B cell (primary cell): ENCODE measurements at regions not wholly inside any gene's neighbourhood (a gene's known extent, or its start where the extent isn't known, plus 50 kb on each side); places are given as distances from the start of the nearest gene placed in this dataset.
"Not testable (repeated sequence)": the region's sequence is repeated elsewhere in the genome, so short reads cannot be mapped to it uniquely, and the experiment has no call there.

Source experiments
- ATAC-seq: fragments of 200-7000 bp; cut with Tn5 transposase; one replicate; pipeline ENCODE4 v1.10.0; 2021; ENCODE audit warnings: low read depth, mild to moderate bottlenecking, moderate number of reproducible peaks, moderate library complexity
- CTCF ChIA-PET: fragments of 350-600 bp; sonication (Branson Sonifier 250); formaldehyde crosslinking; loops from one replicate; lab custom pipeline; 2021; ENCODE audit warnings: antibody characterized with exemption, inconsistent platforms; lab: Charles Lee
- POLR2A ChIA-PET: fragments of 350-600 bp; sonication (Branson Sonifier 250); formaldehyde crosslinking; loops from one replicate; lab custom pipeline; 2021; ENCODE audit warnings: antibody characterized with exemption; lab: Charles Lee
- DNase-seq: peaks from one replicate; pipeline ENCODE4 v3.0.0; 2013
- H2AFZ ChIP-seq: 2 replicates; pipeline ENCODE4 v1.6.1; 2012; ENCODE audit warnings: mild to moderate bottlenecking, low read depth, low read length; ENCODE audit not compliant: insufficient read depth, poor library complexity, severe bottlenecking
- H3K27ac ChIP-seq, 2 donors: 1 replicate in 1 of 2; 2 replicates in 1 of 2; pipeline ENCODE4 v1.5.1; 2012 to 2013; ENCODE audit warnings: low read length in 2 of 2, mild to moderate bottlenecking in 2 of 2, moderate library complexity in 1 of 2
- H3K27me3 ChIP-seq, 4 experiments: fragments of 200-600 bp in 1 of 4; sonication (generic) in 1 of 4; replicated peaks in 1 of 4; 1 replicate in 2 of 4; 2 replicates in 2 of 4; pipeline versions ENCODE4 v1.6.1 to v1.7.0; 2013 to 2016; ENCODE audit warnings: low read length in 3 of 4, mild to moderate bottlenecking in 2 of 4, mixed read lengths in 1 of 4, moderate library complexity in 1 of 4; ENCODE audit not compliant: insufficient read depth in 4 of 4, control insufficient read depth in 3 of 4; ENCODE audit errors: control extremely low read depth in 1 of 4
- H3K36me3 ChIP-seq, 2 experiments: replicated peaks in 1 of 2; 1 replicate in 1 of 2; 2 replicates in 1 of 2; pipeline versions ENCODE4 v1.6.1 to v1.7.1; 2013; ENCODE audit warnings: low read length in 1 of 2; ENCODE audit not compliant: insufficient read depth in 2 of 2, control insufficient read depth in 1 of 2; ENCODE audit errors: control extremely low read depth in 1 of 2, extremely low read depth in 1 of 2
- H3K4me1 ChIP-seq, 2 donors: fragments of 200-600 bp in 1 of 2; sonication (generic) in 1 of 2; 1 replicate in 1 of 2; 2 replicates in 1 of 2; pipeline versions ENCODE4 v1.5.1 to v1.6.1; 2013 to 2017; ENCODE audit warnings: low read length in 2 of 2; ENCODE audit not compliant: control insufficient read depth in 2 of 2, insufficient read depth in 2 of 2
- H3K4me2 ChIP-seq: replicated peaks from 2 replicates; pipeline ENCODE3; 2012; ENCODE audit warnings: mild to moderate bottlenecking, low read depth, low read length; ENCODE audit not compliant: poor library complexity, severe bottlenecking
- H3K4me3 ChIP-seq, 5 experiments: fragments of 200-600 bp in 1 of 5; sonication (generic) in 1 of 5; 1 replicate in 3 of 5; 2 replicates in 2 of 5; pipeline versions ENCODE4 v1.5.1 to v1.7.0; 2011 to 2016; ENCODE audit warnings: low read length in 4 of 5, mild to moderate bottlenecking in 4 of 5, low read depth in 2 of 5, control low read depth in 1 of 5, moderate library complexity in 1 of 5; ENCODE audit not compliant: insufficient read depth in 1 of 5; ENCODE audit errors: control extremely low read depth in 1 of 5, extremely low read depth in 1 of 5
- H3K79me2 ChIP-seq: fragments of 200-600 bp; sonication (generic); one replicate; pipeline ENCODE4 v1.6.0; 2016; ENCODE audit warnings: low read length; ENCODE audit not compliant: control insufficient read depth, insufficient read depth
- H3K9ac ChIP-seq: fragments of 200-600 bp; sonication (generic); 2 replicates; pipeline ENCODE4 v1.6.1; 2017; ENCODE audit warnings: mild to moderate bottlenecking, low read length, moderate library complexity
- H3K9me3 ChIP-seq, 3 donors: one replicate each; pipeline versions ENCODE4 v1.6.1 to v1.7.1; 2013; ENCODE audit warnings: low read length in 2 of 3; ENCODE audit not compliant: control insufficient read depth in 2 of 3, insufficient read depth in 1 of 3; ENCODE audit errors: control extremely low read depth in 1 of 3
- H4K20me1 ChIP-seq: 2 replicates; pipeline ENCODE4 v1.6.0; 2012; ENCODE audit warnings: mild to moderate bottlenecking, low read length; ENCODE audit not compliant: insufficient read depth, control insufficient read depth, poor library complexity, severe bottlenecking
- H3K27ac Mint-ChIP-seq: one replicate; pipeline ENCODE4 v1.8.0; 2021; ENCODE audit warnings: mixed read lengths
- H3K27me3 Mint-ChIP-seq: one replicate; pipeline ENCODE4 v1.8.0; 2021; ENCODE audit warnings: mixed read lengths
- H3K4me1 Mint-ChIP-seq: one replicate; pipeline ENCODE4 v1.8.0; 2021; ENCODE audit warnings: mixed read lengths
- H3K4me3 Mint-ChIP-seq: one replicate; pipeline ENCODE4 v1.8.0; 2021; ENCODE audit warnings: mixed read lengths
- H3K9me3 Mint-ChIP-seq: one replicate; pipeline ENCODE4 v1.8.0; 2022; ENCODE audit warnings: mixed read lengths; ENCODE audit not compliant: insufficient read depth
- EZH2 ChIP-seq: IDR thresholded peaks from 2 replicates; pipeline ENCODE4 v1.6.1; 2012; ENCODE audit warnings: borderline replicate concordance, low read depth, mild to moderate bottlenecking, moderate library complexity, low read length; ENCODE audit not compliant: insufficient read depth, poor library complexity, severe bottlenecking
- WGBS: methylation state at CpG from one replicate; pipeline ENCODE4 v1.1.5; 2013; ENCODE audit warnings: missing lambda C conversion rate; ENCODE audit not compliant: insufficient coverage; 5-methylcytosine and 5-hydroxymethylcytosine counted together
- intact Hi-C: fragments of 100-400 bp; cut with micrococcal nuclease; formaldehyde crosslinking; loops from one replicate; pipeline ENCODE4 v1.10.0; 2022
- TF ChIP-seq, protein P1 (sequence below): fragments of 200-600 bp; IDR thresholded peaks from one replicate; pipeline ENCODE4 v1.8.0; 2022; ENCODE audit warnings: antibody characterized with exemption, mild to moderate bottlenecking

DNA sequence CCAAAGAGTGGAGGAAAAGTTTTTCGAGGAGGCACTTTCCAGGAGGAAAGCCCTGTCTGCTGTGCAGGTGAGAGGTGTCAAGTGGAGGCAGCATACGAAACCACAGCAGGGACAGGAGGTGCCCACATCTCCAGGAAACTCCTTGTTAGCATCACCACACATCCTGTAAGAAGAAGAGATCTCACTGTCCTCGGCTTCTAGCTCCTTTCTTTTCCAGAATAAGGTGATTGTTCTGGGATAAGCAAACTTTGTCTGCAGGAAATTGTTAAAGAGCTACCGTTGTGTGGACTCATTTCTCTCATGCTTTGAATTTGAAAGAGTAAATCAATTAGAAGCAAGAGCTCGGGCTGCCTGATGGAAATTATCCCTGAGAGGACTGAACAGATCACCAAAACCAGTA is 269.4 kb downstream of the CXCL12 start:
- Histone ChIP-seq H3K27me3 (no peaks in the 10 kb centered on the region), H3K27ac (no peak overlapping the region), H3K4me2 (no peak overlapping the region), H2AFZ (no peak overlapping the region), H4K20me1 (no peaks in the 10 kb centered on the region), H3K4me1 (no peaks in the 10 kb centered on the region), H3K9me3 (no peaks in the 10 kb centered on the region), H3K36me3 (no peaks in the 10 kb centered on the region), H3K4me3 (no peak overlapping the region), H3K79me2 (no peaks in the 10 kb centered on the region), H3K9ac (no peak overlapping the region)
- WGBS = 59% methylated on average over 3 of the region's 5 CpGs
- ChIA-PET POLR2A (no interaction called here), CTCF (interaction anchor here (0.5 kb wide), 1 partner anchor 16 kb away, joined by 4 read pairs; no protein-coding TSS in a partner anchor)
- DNase-seq (no peak), ATAC-seq (no peak)
- no peaks in the 10 kb centered on the region for H3K27me3 Mint-ChIP-seq
- intact Hi-C loops = no loop called here
- H3K9me3 Mint-ChIP-seq = no peaks in the 10 kb centered on the region
- no peak for TF ChIP-seq EZH2
- TF ChIP-seq, protein P1, sequence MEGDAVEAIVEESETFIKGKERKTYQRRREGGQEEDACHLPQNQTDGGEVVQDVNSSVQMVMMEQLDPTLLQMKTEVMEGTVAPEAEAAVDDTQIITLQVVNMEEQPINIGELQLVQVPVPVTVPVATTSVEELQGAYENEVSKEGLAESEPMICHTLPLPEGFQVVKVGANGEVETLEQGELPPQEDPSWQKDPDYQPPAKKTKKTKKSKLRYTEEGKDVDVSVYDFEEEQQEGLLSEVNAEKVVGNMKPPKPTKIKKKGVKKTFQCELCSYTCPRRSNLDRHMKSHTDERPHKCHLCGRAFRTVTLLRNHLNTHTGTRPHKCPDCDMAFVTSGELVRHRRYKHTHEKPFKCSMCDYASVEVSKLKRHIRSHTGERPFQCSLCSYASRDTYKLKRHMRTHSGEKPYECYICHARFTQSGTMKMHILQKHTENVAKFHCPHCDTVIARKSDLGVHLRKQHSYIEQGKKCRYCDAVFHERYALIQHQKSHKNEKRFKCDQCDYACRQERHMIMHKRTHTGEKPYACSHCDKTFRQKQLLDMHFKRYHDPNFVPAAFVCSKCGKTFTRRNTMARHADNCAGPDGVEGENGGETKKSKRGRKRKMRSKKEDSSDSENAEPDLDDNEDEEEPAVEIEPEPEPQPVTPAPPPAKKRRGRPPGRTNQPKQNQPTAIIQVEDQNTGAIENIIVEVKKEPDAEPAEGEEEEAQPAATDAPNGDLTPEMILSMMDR = no peak
- no peak overlapping the region for H3K27ac Mint-ChIP-seq
- H3K4me1 Mint-ChIP-seq = no peaks in the 10 kb centered on the region
- H3K4me3 Mint-ChIP-seq = no peak overlapping the region

DNA sequence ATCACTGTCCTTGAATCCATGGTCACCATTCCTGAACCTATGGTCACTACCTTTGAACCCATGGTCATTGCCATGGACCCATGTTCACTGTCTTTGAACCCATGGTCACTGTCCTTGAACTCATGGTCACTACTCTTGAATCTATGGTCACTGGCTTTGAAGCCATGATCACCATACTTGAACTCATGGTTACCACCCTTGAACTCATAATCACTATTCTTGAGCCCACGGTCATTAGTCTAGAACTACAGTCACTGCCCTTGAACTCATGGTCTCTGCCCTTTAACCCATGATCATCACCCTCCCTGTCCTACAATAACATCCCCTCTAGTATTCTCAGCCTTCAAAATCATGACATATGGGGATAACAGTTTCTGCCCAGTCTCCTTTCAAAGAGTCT is 270.5 kb downstream of the CXCL12 start:
- Mint-ChIP-seq H3K27ac (no peak overlapping the region), H3K27me3 (no peaks in the 10 kb centered on the region), H3K4me3 (no peak overlapping the region), H3K9me3 (no peaks in the 10 kb centered on the region), H3K4me1 (no peaks in the 10 kb centered on the region)
- Histone ChIP-seq H3K4me3 (no peak overlapping the region), H2AFZ (no peak overlapping the region), H3K4me1 (no peaks in the 10 kb centered on the region), H3K9ac (no peak overlapping the region), H3K36me3 (no peaks in the 10 kb centered on the region), H3K4me2 (no peak overlapping the region), H3K79me2 (no peaks in the 10 kb centered on the region), H3K9me3 (no peaks in the 10 kb centered on the region), H3K27ac (no peak overlapping the region), H3K27me3 (no peaks in the 10 kb centered on the region), H4K20me1 (no peaks in the 10 kb centered on the region)
- ChIA-PET CTCF (no interaction called here), POLR2A (no interaction called here)
- no peak for ATAC-seq
- intact Hi-C loops = no loop called here
- no peak for TF ChIP-seq EZH2
- TF ChIP-seq, protein P1 = no peak
- no peak for DNase-seq
- WGBS = 88% methylated on average over 1 of the region's 1 CpG

DNA sequence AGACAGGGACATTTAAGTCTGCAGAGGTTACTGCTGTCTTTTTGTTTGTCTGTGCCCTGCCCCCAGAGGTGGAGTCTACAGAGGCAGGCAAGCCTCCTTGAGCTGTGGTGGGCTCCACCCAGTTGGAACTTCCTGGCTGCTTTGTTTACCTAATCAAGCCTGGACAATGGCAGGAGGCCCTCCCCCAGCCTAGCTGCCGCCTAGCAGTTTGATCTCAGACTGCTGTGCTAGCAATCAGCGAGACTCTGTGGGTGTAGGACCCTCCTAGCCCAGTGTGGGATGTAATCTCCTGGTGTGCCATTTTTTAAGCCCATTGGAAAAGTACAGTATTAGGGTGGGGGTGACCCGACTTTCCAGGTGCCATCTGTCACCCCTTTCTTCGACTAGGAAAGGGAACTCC is 272.6 kb downstream of the CXCL12 start:
- CTCF ChIA-PET, H4K20me1 ChIP-seq, DNase-seq, H2AFZ ChIP-seq, intact Hi-C loops, H3K4me1 Mint-ChIP-seq, H3K4me2 ChIP-seq, ATAC-seq, H3K27me3 Mint-ChIP-seq, H3K9ac ChIP-seq, POLR2A ChIA-PET, H3K9me3 ChIP-seq, H3K9me3 Mint-ChIP-seq, H3K27ac ChIP-seq, H3K79me2 ChIP-seq, H3K36me3 ChIP-seq, H3K4me1 ChIP-seq, H3K27ac Mint-ChIP-seq, H3K4me3 Mint-ChIP-seq, H3K4me3 ChIP-seq, H3K27me3 ChIP-seq: not testable (repeated sequence)
- WGBS = 90% methylated on average over 3 of the region's 4 CpGs
